Skeletal muscle tissue (tissue), 3 donors: ENCODE measurements at regions not wholly inside any gene's neighbourhood (a gene's known extent, or its start where the extent isn't known, plus 50 kb on each side); places are given as distances from the start of the nearest gene placed in this dataset.
"Not testable (repeated sequence)": the region's sequence is repeated elsewhere in the genome, so short reads cannot be mapped to it uniquely, and the experiment has no call there.

Experiments used
- H3K27ac ChIP-seq: one replicate; pipeline ENCODE4 v1.7.0; 2013; ENCODE audit warnings: mild to moderate bottlenecking, low read depth, low read length, inconsistent platforms
- H3K27me3 ChIP-seq, 3 donors: one replicate each; pipeline ENCODE4 v1.7.0; 2013; ENCODE audit warnings: low read length in 3 of 3; ENCODE audit not compliant: control insufficient read depth in 3 of 3, insufficient read depth in 3 of 3
- H3K36me3 ChIP-seq, 3 donors: one replicate each; pipeline ENCODE4 v1.7.0; 2013; ENCODE audit warnings: low read length in 3 of 3; ENCODE audit not compliant: control insufficient read depth in 3 of 3, insufficient read depth in 3 of 3
- H3K4me1 ChIP-seq, 3 donors: one replicate each; pipeline ENCODE4 v1.7.0; 2013; ENCODE audit warnings: low read length in 3 of 3, mild to moderate bottlenecking in 3 of 3; ENCODE audit not compliant: control insufficient read depth in 3 of 3, insufficient read depth in 3 of 3
- H3K4me3 ChIP-seq, 3 donors: one replicate each; pipeline ENCODE4 v1.7.0; 2013; ENCODE audit warnings: low read length in 3 of 3
- H3K9ac ChIP-seq, 3 donors: one replicate each; pipeline ENCODE4 v1.7.0; 2013; ENCODE audit warnings: low read length in 3 of 3, mild to moderate bottlenecking in 3 of 3, moderate library complexity in 2 of 3, low read depth in 1 of 3
- H3K9me3 ChIP-seq, 3 donors: one replicate each; pipeline ENCODE4 v1.7.0; 2013; ENCODE audit warnings: low read length in 3 of 3; ENCODE audit not compliant: control insufficient read depth in 3 of 3
- donor health status: Osteomylitis.

DNA sequence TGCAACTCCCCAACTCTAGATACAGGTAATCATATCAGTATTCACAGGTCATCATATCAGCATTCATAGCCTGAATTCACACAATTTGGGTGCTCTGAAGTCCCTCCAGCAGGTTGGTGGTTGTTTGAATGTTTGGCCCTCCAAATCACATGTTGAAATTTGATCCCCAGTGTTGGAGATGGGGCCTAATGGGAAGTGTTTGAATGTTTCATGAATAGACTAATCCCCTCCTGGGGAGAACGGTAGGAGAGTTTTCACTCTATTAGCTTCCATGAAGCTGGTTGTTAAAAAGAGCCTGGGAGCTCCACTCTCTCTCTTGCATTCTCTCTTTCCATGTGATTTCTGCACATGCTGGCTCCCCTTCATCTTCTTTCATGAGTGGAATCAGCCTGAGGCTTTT lies 288.6 kb upstream of the PCDH9 start:
- no peaks in the 10 kb centered on the region for H3K4me1 ChIP-seq
- H3K9me3 ChIP-seq, result no peaks in the 10 kb centered on the region
- H3K4me3 ChIP-seq, result no peak overlapping the region
- H3K9ac ChIP-seq, result no peak overlapping the region
- no peaks in the 10 kb centered on the region for H3K36me3 ChIP-seq
- H3K27me3 ChIP-seq, result no peaks in the 10 kb centered on the region
- H3K27ac ChIP-seq, result no peak overlapping the region

DNA sequence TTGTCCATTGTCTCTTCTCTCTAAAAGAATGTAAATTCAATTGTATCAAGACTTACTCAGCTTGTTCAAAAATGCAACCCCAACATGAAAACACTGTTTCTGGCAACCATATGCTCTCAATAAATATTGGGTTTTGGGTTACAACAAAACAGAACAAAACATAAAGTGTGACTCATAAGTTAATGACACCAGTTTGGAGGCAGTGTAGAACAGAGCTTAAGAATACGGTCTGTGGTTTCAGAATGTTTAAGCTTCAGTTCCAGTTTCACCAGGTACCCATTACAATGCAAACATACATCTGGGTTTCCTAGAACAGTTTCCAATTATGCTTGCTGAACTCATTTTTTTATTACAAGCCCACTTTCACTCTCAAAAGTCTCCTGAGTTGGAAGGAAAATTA lies 285.8 kb upstream of the PCDH9 start:
- Histone ChIP-seq H3K4me1 (no peaks in the 10 kb centered on the region), H3K27ac (no peak overlapping the region), H3K27me3 (no peaks in the 10 kb centered on the region), H3K4me3 (no peak overlapping the region), H3K36me3 (no peaks in the 10 kb centered on the region), H3K9ac (no peak overlapping the region), H3K9me3 (no peaks in the 10 kb centered on the region)

DNA sequence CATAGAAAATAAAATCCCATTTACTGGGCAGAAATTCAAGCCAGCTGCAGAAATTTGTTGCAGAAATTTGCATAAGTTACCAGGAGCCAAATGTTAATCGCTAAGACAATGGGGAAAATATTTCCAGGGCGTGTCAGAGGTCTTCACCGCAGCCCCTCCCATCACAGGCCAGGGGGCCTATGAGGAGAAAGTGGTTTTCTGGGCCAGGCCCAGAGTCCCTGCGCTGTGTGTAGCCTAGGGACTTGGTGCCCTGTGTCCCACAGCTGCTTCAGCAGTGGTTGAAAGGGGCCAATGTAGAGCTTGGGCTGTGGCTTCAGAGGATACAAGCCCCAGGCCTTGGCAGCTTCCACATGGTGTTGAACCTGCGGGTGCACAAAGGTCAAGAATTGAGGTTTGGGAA lies 278.9 kb upstream of the PCDH9 start:
- Histone ChIP-seq H3K9me3 (no peaks in the 10 kb centered on the region), H3K27me3 (no peaks in the 10 kb centered on the region), H3K27ac (no peak overlapping the region), H3K4me1 (no peaks in the 10 kb centered on the region), H3K9ac (no peak overlapping the region), H3K36me3 (no peaks in the 10 kb centered on the region), H3K4me3 (no peak overlapping the region)

DNA sequence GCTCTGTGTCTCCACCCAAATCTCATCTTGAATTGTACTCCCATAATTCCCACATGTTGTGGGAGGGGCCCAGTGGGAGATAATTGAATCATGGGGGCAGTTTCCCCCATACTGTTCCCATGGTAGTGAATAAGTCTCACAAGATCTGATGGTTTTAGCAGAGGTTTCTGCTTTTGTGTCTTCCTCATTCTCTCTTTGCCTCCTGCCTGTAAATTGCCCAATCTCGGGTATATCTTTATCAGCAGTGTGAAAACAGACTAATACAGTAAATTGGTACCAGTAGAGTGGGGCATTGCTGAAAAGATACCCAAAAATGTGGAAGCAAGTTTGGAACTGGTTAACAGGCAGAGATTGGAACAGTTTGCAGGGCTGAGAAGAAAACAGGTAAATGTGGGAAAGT lies 278.1 kb upstream of the PCDH9 start:
- H3K27ac ChIP-seq, H3K36me3 ChIP-seq, H3K4me3 ChIP-seq, H3K27me3 ChIP-seq, H3K9me3 ChIP-seq, H3K4me1 ChIP-seq, H3K9ac ChIP-seq: not testable (repeated sequence)

DNA sequence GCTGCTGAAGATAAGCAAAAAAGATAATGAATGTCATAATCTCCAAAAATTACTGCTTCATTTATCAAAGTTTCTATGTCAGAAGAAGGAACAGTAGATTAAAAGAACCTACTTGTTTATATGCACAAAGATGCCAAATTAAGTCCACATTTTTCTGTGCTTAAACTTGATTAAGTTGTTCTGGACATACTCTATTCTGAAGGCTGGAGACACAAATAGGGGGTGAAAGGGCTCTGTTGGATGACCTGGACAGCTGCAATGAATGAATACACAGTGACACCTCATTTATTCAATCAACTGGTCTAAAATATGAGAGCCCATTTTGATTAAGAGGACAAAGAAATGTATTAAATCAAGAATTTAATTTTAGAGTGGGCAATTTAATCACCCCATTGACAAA lies 276.3 kb upstream of the PCDH9 start:
- H3K9me3 ChIP-seq, result no peaks in the 10 kb centered on the region
- no peak overlapping the region for H3K4me3 ChIP-seq
- H3K27ac ChIP-seq, result no peak overlapping the region
- no peaks in the 10 kb centered on the region for H3K36me3 ChIP-seq
- no peak overlapping the region for H3K9ac ChIP-seq
- H3K27me3 ChIP-seq, result no peaks in the 10 kb centered on the region
- no peaks in the 10 kb centered on the region for H3K4me1 ChIP-seq

DNA sequence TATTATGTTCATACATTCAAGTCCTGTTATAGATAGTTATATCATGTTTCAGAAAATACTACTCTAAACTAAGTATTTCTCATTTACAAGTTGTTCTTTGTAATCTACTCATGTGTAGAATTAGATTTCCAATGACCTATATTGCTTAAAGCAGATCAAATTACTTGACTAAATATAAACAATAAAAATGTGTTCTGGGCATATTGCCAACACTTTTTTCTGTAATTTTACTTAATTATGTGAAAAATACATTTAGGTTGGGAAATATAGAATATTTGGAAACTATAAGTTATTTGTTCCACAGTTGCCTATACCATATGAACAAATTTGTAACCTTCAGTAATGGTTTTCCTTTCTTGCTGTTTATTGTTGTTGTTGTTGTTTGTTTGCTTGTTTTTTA lies 275.2 kb upstream of the PCDH9 start:
- no peak overlapping the region for H3K4me3 ChIP-seq
- no peak overlapping the region for H3K27ac ChIP-seq
- H3K9ac ChIP-seq, result no peak overlapping the region
- H3K9me3 ChIP-seq, result no peaks in the 10 kb centered on the region
- no peaks in the 10 kb centered on the region for H3K4me1 ChIP-seq
- no peaks in the 10 kb centered on the region for H3K27me3 ChIP-seq
- H3K36me3 ChIP-seq, result no peaks in the 10 kb centered on the region

DNA sequence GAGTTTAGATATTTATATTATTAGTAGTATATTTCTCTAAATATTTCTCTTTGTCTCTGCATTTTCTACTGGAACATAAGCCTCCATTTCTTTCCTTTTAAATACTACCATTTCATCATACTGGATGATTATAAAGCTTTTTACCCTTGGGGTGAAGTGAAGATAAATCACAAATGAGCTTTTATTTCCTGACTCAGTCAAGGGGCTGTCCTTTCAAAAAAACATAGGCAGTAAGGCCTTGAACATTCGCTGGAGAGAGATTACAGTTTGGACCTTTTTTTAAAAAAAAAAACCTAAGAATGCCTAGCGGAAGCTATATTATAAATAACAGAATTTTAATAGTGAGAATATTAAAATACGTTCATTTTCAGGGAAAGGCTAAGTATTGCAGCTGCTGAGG lies 268.8 kb upstream of the PCDH9 start:
- no peak overlapping the region for H3K9ac ChIP-seq
- H3K27ac ChIP-seq, result no peak overlapping the region
- H3K36me3 ChIP-seq, result no peaks in the 10 kb centered on the region
- no peaks in the 10 kb centered on the region for H3K9me3 ChIP-seq
- no peaks in the 10 kb centered on the region for H3K4me1 ChIP-seq
- H3K4me3 ChIP-seq, result no peak overlapping the region
- no peaks in the 10 kb centered on the region for H3K27me3 ChIP-seq

DNA sequence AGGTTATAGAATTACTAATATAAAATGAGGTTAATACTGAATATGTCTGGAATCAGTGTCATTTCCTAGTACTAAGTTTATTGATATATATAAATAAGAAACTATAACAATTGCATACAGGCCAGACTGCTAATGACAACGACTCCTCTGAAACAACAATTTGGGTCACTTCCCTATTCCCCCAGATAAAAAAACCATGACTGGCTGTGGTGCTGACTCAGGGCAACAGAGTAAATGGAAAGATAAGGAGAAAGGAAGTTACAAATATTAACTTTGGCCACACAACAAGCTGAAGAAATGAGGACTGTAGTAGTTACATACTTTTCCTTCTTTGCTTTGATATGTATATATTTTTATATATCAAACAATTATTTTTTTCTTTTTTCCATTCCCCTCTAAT lies 263.7 kb upstream of the PCDH9 start:
- Histone ChIP-seq H3K9ac (no peak overlapping the region), H3K4me1 (no peaks in the 10 kb centered on the region), H3K36me3 (no peaks in the 10 kb centered on the region), H3K27me3 (no peaks in the 10 kb centered on the region), H3K9me3 (no peaks in the 10 kb centered on the region), H3K27ac (no peak overlapping the region), H3K4me3 (no peak overlapping the region)

DNA sequence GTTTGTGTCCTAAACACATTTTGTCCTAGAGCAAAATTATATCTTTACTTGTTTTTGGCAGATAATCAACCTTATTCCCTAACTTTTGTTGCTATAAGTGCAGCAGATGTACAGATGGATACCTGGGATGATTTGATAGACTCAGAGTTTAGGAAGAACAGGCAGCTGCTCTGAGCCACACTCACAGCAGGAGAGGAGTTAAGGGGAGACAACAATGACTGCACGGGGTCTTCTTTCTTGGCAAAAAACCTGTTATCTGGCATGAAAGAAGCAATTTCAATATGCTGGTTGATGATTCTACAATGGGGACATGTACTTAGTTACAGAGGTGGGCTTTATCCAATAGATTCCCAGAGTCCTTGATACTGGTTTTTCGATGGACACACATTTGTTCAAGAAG lies 258.9 kb upstream of the PCDH9 start:
- Histone ChIP-seq H3K9me3 (no peaks in the 10 kb centered on the region), H3K9ac (no peak overlapping the region), H3K27ac (no peak overlapping the region), H3K4me3 (no peak overlapping the region), H3K27me3 (no peaks in the 10 kb centered on the region), H3K36me3 (no peaks in the 10 kb centered on the region), H3K4me1 (no peaks in the 10 kb centered on the region)

DNA sequence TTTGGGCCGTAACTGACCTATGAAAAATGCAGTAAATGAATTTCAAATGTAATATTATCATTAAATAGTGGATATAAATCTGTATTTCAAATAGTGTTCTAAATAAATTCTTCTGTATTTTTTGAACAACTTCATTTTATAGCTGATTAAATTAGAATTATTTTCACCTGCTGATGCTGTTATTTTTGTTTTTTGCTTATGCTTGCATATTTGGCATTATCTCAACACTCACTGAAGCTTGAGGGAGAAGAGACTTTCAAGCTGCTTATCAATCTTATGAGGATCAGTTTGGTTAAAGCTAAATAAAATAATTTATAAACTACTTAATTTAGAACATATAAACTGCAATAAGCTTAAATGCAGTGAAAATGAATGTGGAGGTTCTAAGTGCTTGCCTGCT lies 251.3 kb upstream of the PCDH9 start:
- Histone ChIP-seq H3K4me1 (no peaks in the 10 kb centered on the region), H3K36me3 (no peaks in the 10 kb centered on the region), H3K9ac (no peak overlapping the region), H3K4me3 (no peak overlapping the region), H3K27ac (no peak overlapping the region), H3K9me3 (no peaks in the 10 kb centered on the region), H3K27me3 (no peaks in the 10 kb centered on the region)

DNA sequence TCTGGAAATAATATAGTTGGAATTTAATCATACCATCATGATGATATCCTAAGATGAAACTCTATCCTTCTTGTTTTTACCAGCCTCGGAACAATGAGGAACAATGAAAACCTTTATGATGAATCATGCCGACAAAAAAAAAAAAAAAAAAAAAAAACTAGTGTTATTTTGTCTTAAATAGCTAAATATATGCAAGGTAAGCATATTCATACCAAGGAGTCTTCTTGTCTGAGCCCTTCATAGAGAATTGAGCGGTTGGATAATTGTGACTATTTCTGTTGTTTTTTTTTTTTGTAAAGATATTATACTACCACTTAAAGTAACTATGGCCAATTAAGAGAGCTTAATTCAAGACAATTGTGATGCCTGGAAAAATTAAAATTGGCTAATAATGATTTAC lies 244.0 kb upstream of the PCDH9 start:
- H3K9ac ChIP-seq, result no peak overlapping the region
- no peaks in the 10 kb centered on the region for H3K4me1 ChIP-seq
- H3K9me3 ChIP-seq, result peaks cover 0 to 5% (median 3%) of the 10 kb centered on the region in 3 donors
- H3K27me3 ChIP-seq, result no peaks in the 10 kb centered on the region
- H3K36me3 ChIP-seq, result no peaks in the 10 kb centered on the region
- no peak overlapping the region for H3K4me3 ChIP-seq
- no peak overlapping the region for H3K27ac ChIP-seq
